WTC11 (cell line): ENCODE measurements at regions not wholly inside any gene's neighbourhood (a gene's known extent, or its start where the extent isn't known, plus 50 kb on each side); places are given as distances from the start of the nearest gene placed in this dataset.

Experiments
- ATF2 ChIP-seq: sonication (generic); formaldehyde crosslinking; IDR thresholded peaks from 2 replicates; pipeline ENCODE4 v1.8.1; 2022; ENCODE audit warnings: low read depth, missing genetic modification reagents, borderline replicate concordance
- ATF6 ChIP-seq: sonication (generic); formaldehyde crosslinking; IDR thresholded peaks from 2 replicates; pipeline ENCODE4 v1.8.1; 2023; ENCODE audit warnings: mild to moderate bottlenecking, missing genetic modification reagents
- CREB1 ChIP-seq: sonication (generic); formaldehyde crosslinking; IDR thresholded peaks from 2 replicates; pipeline ENCODE4 v1.8.0; 2023; ENCODE audit warnings: mild to moderate bottlenecking, missing genetic modification reagents
- CTCF ChIP-seq: fragments of 200-600 bp; IDR thresholded peaks from 2 replicates; pipeline ENCODE4 v1.8.0; 2022; ENCODE audit warnings: antibody characterized with exemption
- E2F1 ChIP-seq: sonication (generic); formaldehyde crosslinking; IDR thresholded peaks from 2 replicates; pipeline ENCODE4 v1.8.0; 2022; ENCODE audit warnings: mild to moderate bottlenecking, missing genetic modification reagents
- GABPB1 ChIP-seq: sonication (generic); formaldehyde crosslinking; IDR thresholded peaks from 2 replicates; pipeline ENCODE4 v1.8.1; 2023; ENCODE audit warnings: mild to moderate bottlenecking, missing genetic modification reagents
- TEAD1 ChIP-seq: sonication (generic); formaldehyde crosslinking; IDR thresholded peaks from 2 replicates; pipeline ENCODE4 v1.8.0; 2022; ENCODE audit warnings: mild to moderate bottlenecking, missing genetic modification reagents

- no peak for TF ChIP-seq ATF2 (CRISPR knock-in tag)
- TF ChIP-seq CREB1 (CRISPR knock-in tag) = no peak
- no peak for TF ChIP-seq CTCF
- no peak for TF ChIP-seq GABPB1 (CRISPR knock-in tag)
- peak; percentile 52; the same call in 1 of the 2 replicates for TF ChIP-seq TEAD1 (CRISPR knock-in tag)
- TF ChIP-seq E2F1 = no peak
- TF ChIP-seq ATF6 (CRISPR knock-in tag) = no peak
Measured at GRCh38 chr9:23229890-23230317, 596.1 kb downstream of the ELAVL2 start.
